ENCODE measurements at regions not wholly inside any gene's neighbourhood (a gene's known extent, or its start where the extent isn't known, plus 50 kb on each side); places are given as distances from the start of the nearest gene placed in this dataset.

DNA sequence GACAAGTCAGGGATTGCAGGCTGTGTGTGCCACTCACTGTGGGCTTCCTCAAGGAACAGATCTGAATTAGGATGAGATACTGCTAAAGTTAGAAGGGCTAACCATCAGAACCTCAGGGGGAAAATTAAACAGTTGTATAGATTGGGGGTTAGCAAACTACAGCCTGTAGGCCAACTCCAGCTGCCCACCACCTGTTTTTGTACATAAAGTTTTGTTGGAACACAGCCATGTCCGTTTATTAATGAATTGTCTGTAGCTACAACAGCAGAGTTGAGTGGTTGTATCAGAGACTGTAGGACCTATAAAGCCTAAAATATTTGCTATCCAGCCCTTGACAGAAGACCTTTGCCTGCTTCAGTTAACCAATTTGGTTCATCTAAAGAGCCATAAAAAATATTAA lies 127.2 kb upstream of the ECI2 start:
- DNase-seq (no peak), ATAC-seq (no peak)
- H3K4me2 ChIP-seq (ENCODE audit: low read length) = no peak overlapping the region
- intact Hi-C loops (cut with micrococcal nuclease) = no loop called here
- H3K27me3 ChIP-seq (ENCODE audit: low read length) = no peaks in the 10 kb centered on the region
- no peaks in the 10 kb centered on the region for H3K9me2 ChIP-seq (replicated peaks; ENCODE audit: low read length)
- no TSS peak for BruUV-seq (replicated peaks)
- no peaks in the 10 kb centered on the region for H3K9me3 ChIP-seq (ENCODE audit: low read length)
- H3K4me3 ChIP-seq (ENCODE audit: low read length) = no peak overlapping the region
- no peak overlapping the region for H3K9ac ChIP-seq (ENCODE audit: low read length)
- no peak overlapping the region for H3K27ac ChIP-seq (ENCODE audit: low read length)
- no peaks in the 10 kb centered on the region for H3K36me3 ChIP-seq (ENCODE audit: low read depth, low read length)
- H4K20me1 ChIP-seq (ENCODE audit: low read length) = no peaks in the 10 kb centered on the region
- no peaks in the 10 kb centered on the region for H3K79me2 ChIP-seq (ENCODE audit: low read length)
- no peak overlapping the region for H2AFZ ChIP-seq (ENCODE audit: low read length)
- CTCF ChIA-PET = no interaction called here
- TF ChIP-seq EZH2 (IDR thresholded peaks at IDR 0.05; ENCODE audit: low read length, unreplicated experiment) = no peak
- TF ChIP-seq EZH2phosphoT487 (IDR thresholded peaks at IDR 0.05; ENCODE audit: borderline replicate concordance, low read length) = no peak
- TF ChIP-seq, protein P1, sequence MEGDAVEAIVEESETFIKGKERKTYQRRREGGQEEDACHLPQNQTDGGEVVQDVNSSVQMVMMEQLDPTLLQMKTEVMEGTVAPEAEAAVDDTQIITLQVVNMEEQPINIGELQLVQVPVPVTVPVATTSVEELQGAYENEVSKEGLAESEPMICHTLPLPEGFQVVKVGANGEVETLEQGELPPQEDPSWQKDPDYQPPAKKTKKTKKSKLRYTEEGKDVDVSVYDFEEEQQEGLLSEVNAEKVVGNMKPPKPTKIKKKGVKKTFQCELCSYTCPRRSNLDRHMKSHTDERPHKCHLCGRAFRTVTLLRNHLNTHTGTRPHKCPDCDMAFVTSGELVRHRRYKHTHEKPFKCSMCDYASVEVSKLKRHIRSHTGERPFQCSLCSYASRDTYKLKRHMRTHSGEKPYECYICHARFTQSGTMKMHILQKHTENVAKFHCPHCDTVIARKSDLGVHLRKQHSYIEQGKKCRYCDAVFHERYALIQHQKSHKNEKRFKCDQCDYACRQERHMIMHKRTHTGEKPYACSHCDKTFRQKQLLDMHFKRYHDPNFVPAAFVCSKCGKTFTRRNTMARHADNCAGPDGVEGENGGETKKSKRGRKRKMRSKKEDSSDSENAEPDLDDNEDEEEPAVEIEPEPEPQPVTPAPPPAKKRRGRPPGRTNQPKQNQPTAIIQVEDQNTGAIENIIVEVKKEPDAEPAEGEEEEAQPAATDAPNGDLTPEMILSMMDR (conservative IDR thresholded peaks at IDR 0.05; ENCODE audit: low read depth, low read length) = no peak
- no peaks in the 10 kb centered on the region for H3F3A ChIP-seq (ENCODE audit: low read length, unreplicated experiment)
- POLR2A ChIA-PET (ENCODE audit: unreplicated experiment) = interaction anchor here (0.5 kb wide), 1 partner anchor 770 kb away, joined by 4 read pairs; no protein-coding TSS in a partner anchor
- H3K4me1 ChIP-seq (ENCODE audit: insufficient read depth, low read length) = no peaks in the 10 kb centered on the region

GRCh38 chr6:4259391-4259790 lies 124.0 kb upstream of the ECI2 start:
- Histone ChIP-seq H3K9ac (ENCODE audit: low read length) (no peak overlapping the region), H3K27me3 (ENCODE audit: low read length) (no peaks in the 10 kb centered on the region), H4K20me1 (ENCODE audit: low read length) (no peaks in the 10 kb centered on the region), H3F3A (ENCODE audit: low read length, unreplicated experiment) (no peaks in the 10 kb centered on the region), H3K4me2 (ENCODE audit: low read length) (no peak overlapping the region), H3K27ac (ENCODE audit: low read length) (no peak overlapping the region), H3K79me2 (ENCODE audit: low read length) (no peaks in the 10 kb centered on the region), H3K4me1 (ENCODE audit: insufficient read depth, low read length) (peaks cover under 1% of the 10 kb centered on the region; the same call in 1 of the 2 replicates), H3K4me3 (ENCODE audit: low read length) (no peak overlapping the region), H3K36me3 (ENCODE audit: low read depth, low read length) (no peaks in the 10 kb centered on the region), H3K9me2 (replicated peaks; ENCODE audit: low read length) (no peaks in the 10 kb centered on the region), H3K9me3 (ENCODE audit: low read length) (no peaks in the 10 kb centered on the region), H2AFZ (ENCODE audit: low read length) (no peak overlapping the region)
- TF ChIP-seq EZH2phosphoT487 (IDR thresholded peaks at IDR 0.05; ENCODE audit: borderline replicate concordance, low read length) = no peak
- TF ChIP-seq, protein P1 (conservative IDR thresholded peaks at IDR 0.05; ENCODE audit: low read depth, low read length) = no peak
- no peak for TF ChIP-seq EZH2 (IDR thresholded peaks at IDR 0.05; ENCODE audit: low read length, unreplicated experiment)
- CTCF ChIA-PET = no interaction called here
- POLR2A ChIA-PET (ENCODE audit: unreplicated experiment) = no interaction called here
- ATAC-seq = no peak
- intact Hi-C loops (cut with micrococcal nuclease) = no loop called here
- no peak for DNase-seq
- BruUV-seq (replicated peaks) = no TSS peak

GRCh38 chr6:4258733-4259132 lies 123.4 kb upstream of the ECI2 start:
- Histone ChIP-seq H3F3A (ENCODE audit: low read length, unreplicated experiment) (no peaks in the 10 kb centered on the region), H3K9ac (ENCODE audit: low read length) (no peak overlapping the region), H3K36me3 (ENCODE audit: low read depth, low read length) (no peaks in the 10 kb centered on the region), H3K4me3 (ENCODE audit: low read length) (no peak overlapping the region), H3K27ac (ENCODE audit: low read length) (no peak overlapping the region), H3K79me2 (ENCODE audit: low read length) (no peaks in the 10 kb centered on the region), H3K4me2 (ENCODE audit: low read length) (no peak overlapping the region), H4K20me1 (ENCODE audit: low read length) (no peaks in the 10 kb centered on the region), H3K4me1 (ENCODE audit: insufficient read depth, low read length) (peaks cover 7% of the 10 kb centered on the region), H3K9me2 (replicated peaks; ENCODE audit: low read length) (no peaks in the 10 kb centered on the region), H3K9me3 (ENCODE audit: low read length) (no peaks in the 10 kb centered on the region), H2AFZ (ENCODE audit: low read length) (no peak overlapping the region), H3K27me3 (ENCODE audit: low read length) (no peaks in the 10 kb centered on the region)
- DNase-seq = no peak
- ChIA-PET POLR2A (ENCODE audit: unreplicated experiment) (no interaction called here), CTCF (no interaction called here)
- TF ChIP-seq, protein P1 (conservative IDR thresholded peaks at IDR 0.05; ENCODE audit: low read depth, low read length) = no peak
- no peak for TF ChIP-seq EZH2 (IDR thresholded peaks at IDR 0.05; ENCODE audit: low read length, unreplicated experiment)
- no peak for TF ChIP-seq EZH2phosphoT487 (IDR thresholded peaks at IDR 0.05; ENCODE audit: borderline replicate concordance, low read length)
- intact Hi-C loops (cut with micrococcal nuclease) = no loop called here
- no TSS peak for BruUV-seq (replicated peaks)
- ATAC-seq = no peak
